GM19240 (cell line): ENCODE measurements at regions not wholly inside any gene's neighbourhood (a gene's known extent, or its start where the extent isn't known, plus 50 kb on each side); places are given as distances from the start of the nearest gene placed in this dataset.

Experiments
- DNase-seq: peaks from one replicate; pipeline ENCODE4 v3.0.0; 2011; ENCODE audit warnings: low spot score; ENCODE audit not compliant: insufficient read length

GRCh38 chr3:157738441-157738840, 235.2 kb upstream of the VEPH1 start:
- no peak for DNase-seq

- DNase-seq = no peak
These were observed 215.6 kb upstream of the VEPH1 start for GRCh38 chr3:157718800-157719199.

DNA sequence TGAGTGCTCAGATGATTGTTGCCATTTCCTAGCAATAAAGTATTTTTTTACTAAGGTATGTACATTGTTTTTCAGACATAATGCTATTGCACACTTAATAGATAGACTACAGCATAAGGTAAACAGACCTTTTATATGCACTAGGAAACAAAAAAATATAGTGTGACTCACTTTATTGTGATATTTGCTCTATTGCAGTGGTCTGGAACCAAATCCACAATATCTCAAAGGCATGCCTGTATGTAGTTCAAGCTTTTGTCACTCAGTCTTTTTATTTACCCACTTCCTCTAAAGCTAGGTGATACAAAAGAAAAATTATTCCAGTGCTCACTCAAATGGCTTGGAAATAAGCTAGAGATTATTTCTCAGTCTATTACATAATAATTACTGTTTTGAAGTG, 209.9 kb upstream of the VEPH1 start:
- DNase-seq = no peak

GRCh38 chr3:157705258-157705657, 202.0 kb upstream of the VEPH1 start:
- no peak for DNase-seq

GRCh38 chr3:157700405-157700804, 197.2 kb upstream of the VEPH1 start:
- no peak for DNase-seq

- no peak for DNase-seq
These were observed 192.4 kb upstream of the VEPH1 start for GRCh38 chr3:157695586-157695985.

- no peak for DNase-seq
These were observed 191.9 kb upstream of the VEPH1 start for GRCh38 chr3:157695103-157695502.

DNA sequence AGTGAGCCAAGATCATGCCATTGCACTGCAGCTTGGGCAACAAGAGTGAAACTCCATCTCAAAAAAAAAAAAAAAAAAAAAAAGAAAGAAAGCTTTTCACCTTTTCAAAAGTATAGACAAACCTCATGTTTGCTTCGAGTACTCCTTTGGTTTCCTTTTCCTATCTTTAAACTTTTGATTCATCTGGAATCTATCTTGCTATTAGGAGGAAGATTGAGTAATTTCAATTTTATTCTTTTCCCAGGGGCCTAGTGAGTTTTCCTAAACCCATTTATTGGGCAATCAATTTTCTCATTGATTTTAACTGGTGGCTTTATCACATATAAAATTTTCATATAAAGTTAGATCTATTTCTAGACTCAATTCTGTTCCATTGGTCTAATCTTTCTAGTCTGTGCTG, 190.5 kb upstream of the VEPH1 start:
- DNase-seq = no peak

DNA sequence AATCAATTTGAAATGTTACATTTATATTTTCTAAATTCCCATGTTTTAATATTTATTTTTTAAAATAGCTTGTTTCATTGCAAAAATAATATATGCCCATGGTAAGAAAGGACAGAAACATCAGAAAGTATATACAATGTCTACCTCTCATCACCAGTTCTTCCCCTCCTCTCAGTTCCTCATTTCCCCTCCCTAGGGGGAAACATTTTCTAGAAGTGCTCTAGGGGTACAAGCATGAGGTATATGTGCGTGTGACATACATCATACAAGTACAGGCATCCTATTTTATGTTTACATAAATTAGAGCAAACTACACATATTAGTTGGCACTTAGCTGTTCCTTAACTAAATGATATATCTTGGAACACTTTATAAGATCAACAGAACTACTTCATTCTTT, 189.3 kb upstream of the VEPH1 start:
- no peak for DNase-seq

- no peak for DNase-seq
These were observed 180.5 kb upstream of the VEPH1 start for GRCh38 chr3:157683668-157684067.

DNA sequence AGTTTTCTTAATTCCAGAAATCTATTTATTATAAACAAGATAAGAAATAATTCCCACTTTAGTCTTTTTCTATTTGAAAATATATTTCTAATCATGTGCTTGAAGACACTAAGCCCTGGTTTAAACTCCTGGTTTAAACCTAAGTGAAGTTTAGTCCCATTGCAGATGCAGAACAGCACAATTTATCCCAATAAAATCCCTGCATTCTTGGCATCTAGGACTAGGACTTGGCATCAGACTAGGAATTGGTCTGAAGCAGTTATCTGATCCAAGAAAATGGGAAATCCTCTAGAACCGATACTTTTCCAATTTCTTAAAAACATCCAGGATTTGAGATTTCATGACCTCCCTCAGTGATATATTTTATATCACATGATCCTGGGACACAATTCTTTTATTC, 168.8 kb upstream of the VEPH1 start:
- no peak for DNase-seq

- DNase-seq = no peak
These were observed 168.4 kb upstream of the VEPH1 start for GRCh38 chr3:157671656-157672055.

- DNase-seq = no peak
These were observed 166.2 kb upstream of the VEPH1 start for GRCh38 chr3:157669416-157669815.

DNA sequence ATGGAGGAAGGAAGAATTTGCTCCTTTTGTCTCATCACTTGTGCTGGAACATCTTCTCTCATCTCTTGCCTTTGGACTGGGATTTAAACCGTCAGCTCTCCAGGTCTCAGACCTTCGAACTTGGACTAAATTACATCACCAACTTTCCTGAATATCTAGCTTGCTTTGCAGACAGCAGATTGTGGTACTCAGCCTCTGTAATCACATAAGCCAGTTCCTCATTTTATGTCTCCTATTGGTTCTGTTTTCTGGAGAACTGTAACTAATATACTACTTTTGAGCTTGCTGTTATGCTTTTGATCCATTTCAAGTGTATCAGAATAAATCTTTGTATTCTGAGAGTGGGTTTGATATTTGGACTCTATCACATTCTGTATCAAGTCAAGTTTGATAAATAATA, 164.3 kb upstream of the VEPH1 start:
- no peak for DNase-seq

GRCh38 chr3:157662171-157662570, 159.0 kb upstream of the VEPH1 start:
- no peak for DNase-seq

DNA sequence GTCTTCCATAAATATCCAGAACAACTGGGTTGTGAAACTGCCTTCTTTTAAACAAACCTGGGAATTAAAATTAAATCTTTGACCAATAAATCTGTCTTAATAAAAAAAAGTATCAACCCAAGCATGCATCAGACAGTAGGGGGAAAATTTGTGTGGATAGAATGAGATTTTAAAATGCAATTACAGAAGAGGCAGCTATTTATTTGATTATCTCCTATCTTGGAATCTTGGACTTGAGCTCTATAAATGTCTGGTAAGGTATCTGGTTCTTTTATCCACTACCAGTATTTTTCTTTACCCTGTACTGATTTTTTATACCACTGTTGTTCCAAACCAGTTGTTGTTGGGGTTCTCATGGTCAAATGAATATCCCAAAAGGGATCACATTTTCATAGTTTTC, 157.6 kb upstream of the VEPH1 start:
- DNase-seq = no peak

DNA sequence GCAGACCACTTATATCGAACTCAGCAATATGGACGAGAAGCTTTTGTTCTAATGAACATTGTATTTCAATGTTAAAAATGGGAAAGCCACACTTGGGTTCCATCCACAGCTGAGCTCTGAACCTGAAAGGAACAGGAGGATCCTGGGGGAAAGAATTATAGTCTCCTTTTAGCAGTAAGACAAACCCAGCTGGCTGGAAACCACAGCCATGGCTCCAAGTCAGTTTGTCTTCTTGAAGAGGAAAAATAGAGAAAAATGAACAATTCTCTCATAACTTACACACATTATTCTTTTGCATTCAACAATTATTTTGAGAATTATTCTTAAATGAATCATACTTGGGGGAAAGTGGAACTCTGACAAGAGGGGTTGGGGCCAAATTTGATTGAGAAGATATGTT, 149.2 kb upstream of the VEPH1 start:
- DNase-seq = no peak

- no peak for DNase-seq
These were observed 147.5 kb upstream of the VEPH1 start for GRCh38 chr3:157650699-157651098.

- no peak for DNase-seq
These were observed 147.0 kb upstream of the VEPH1 start for GRCh38 chr3:157650172-157650571.

DNA sequence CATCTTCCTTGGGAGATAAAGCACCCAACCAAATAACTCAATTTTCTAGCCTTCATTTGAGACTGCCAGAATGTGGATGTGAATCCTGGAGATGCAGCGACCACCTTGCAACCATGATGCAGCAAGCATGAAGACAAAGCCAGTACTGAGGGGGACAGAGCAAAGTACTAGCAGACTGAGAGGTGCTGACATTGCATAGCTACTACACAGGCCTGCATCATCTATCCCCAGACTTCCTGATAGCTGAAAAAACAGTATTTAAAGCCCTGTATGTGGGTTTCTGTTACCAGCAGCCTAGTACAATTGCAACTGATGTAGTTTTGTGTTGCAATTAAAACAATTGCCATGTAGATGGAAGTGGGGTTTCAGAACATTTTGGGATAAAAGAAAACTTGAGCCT, 146.3 kb upstream of the VEPH1 start:
- no peak for DNase-seq

DNA sequence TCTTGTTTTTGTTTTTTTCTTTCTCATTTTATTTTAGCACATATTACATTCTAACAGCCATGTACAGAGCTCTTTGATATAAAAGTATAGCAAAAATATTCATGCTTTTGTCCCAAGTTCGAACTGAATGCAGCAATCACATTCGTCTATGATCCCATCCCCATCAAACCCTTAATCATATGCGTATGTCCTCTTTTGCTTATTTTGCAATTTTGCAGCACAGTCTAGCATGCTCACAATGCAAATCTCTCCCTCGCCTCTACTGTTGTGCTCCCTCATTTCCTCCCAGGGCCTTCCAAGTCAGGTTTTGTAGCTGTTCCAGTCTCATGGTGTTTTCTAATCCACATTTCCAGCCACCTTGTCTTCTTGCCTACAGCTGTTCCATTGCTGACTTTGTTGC, 144.6 kb upstream of the VEPH1 start:
- no peak for DNase-seq

DNA sequence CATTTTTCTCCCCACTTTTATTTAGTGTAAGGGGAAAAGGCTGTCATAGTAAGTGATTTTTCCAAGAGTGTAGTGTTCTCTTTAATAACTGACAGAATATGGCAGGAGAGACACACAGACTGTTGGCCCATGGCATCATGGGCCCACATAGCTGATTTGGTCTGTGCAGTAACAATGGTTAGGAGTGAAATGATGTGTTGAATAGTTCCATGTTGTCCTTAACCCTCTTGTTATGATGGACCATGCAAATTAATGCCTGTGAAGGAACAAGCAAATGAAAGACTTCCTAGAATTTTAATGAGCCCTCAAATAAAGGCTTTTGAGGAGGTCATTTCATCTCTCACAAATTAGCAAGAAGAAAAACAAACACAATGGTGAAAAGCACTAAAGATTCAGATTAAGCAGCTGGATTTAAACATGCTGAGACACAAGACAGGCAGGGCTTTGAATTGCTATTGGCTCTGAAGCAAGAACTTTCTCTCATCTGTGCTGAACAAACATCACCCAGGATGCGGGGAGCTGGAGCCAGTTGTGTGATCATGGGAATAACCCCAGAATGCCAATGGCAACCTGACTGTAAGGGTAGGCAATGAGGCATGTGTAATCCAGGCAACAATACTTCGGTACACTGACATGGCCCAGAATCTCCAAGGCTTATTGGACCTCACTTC, 136.7 kb upstream of the VEPH1 start:
- no peak for DNase-seq

- DNase-seq = no peak
These were observed 134.7 kb upstream of the VEPH1 start for GRCh38 chr3:157637866-157638265.

- no peak for DNase-seq
These were observed 130.0 kb upstream of the VEPH1 start for GRCh38 chr3:157633241-157633640.
